ENCODE measurements at regions not wholly inside any gene's neighbourhood (a gene's known extent, or its start where the extent isn't known, plus 50 kb on each side); places are given as distances from the start of the nearest gene placed in this dataset.

DNA sequence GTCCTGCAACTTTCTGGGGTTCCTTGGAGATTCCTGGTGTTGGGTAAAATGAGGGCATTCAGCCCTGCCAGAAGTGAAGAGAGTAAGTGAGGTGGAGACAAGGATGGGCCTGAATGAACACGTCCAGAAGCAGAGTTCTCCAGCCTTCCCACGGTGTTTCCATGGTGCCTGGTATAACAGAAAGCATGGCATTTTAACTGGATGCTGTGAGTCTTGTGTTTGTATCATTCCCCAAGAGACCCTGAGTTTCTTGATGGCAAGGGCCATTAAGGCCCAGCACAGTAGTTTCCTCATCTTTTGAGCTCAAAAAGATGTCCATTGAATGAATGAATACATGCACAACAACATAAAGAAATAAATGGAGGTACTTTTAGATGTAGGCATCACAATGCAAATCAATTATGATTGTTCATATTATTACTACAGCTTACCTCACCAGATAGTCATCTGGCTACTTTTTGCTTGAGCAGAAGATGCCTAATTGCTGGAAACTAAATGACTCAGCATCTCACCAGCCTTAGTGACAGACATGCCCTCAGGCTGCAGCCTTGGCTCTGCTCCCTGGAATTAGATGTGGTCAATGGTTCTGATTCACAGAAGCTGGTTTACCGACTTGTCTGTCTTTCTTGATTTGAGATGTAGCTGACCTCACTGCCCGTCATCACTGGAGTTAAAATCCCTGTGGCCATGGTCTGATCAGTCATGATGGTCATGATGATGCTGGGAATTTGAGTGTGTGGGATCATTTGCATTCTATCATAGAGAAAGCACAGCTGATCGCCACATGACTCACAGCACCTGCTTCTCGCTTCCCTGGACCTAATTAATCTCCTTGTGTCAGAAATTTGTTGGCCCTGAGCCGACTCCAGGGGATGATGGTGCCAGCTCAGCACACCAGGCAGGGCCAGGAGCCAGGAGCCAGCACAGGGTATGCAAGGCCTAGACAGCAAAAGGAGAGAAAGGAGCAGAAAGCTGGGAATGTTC, 83.9 kb downstream of the CXCL12 start:
- TF ChIP-seq, protein P1, sequence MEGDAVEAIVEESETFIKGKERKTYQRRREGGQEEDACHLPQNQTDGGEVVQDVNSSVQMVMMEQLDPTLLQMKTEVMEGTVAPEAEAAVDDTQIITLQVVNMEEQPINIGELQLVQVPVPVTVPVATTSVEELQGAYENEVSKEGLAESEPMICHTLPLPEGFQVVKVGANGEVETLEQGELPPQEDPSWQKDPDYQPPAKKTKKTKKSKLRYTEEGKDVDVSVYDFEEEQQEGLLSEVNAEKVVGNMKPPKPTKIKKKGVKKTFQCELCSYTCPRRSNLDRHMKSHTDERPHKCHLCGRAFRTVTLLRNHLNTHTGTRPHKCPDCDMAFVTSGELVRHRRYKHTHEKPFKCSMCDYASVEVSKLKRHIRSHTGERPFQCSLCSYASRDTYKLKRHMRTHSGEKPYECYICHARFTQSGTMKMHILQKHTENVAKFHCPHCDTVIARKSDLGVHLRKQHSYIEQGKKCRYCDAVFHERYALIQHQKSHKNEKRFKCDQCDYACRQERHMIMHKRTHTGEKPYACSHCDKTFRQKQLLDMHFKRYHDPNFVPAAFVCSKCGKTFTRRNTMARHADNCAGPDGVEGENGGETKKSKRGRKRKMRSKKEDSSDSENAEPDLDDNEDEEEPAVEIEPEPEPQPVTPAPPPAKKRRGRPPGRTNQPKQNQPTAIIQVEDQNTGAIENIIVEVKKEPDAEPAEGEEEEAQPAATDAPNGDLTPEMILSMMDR (IDR thresholded peaks at IDR 0.05; ENCODE audit: insufficient read depth, low read length, severe bottlenecking) = no peak
- DNase-seq (ENCODE audit: low read depth) = peak; percentile 92
- no peak overlapping the region for H3K4me3 ChIP-seq (ENCODE audit: low read depth, low read length)
- FAIRE-seq = peak; percentile 64
- H3K36me3 ChIP-seq (ENCODE audit: control insufficient read depth, insufficient read depth, low read length) = no peaks in the 10 kb centered on the region
- H3K27me3 ChIP-seq (ENCODE audit: control insufficient read depth, insufficient read depth, low read length) = no peaks in the 10 kb centered on the region

DNA sequence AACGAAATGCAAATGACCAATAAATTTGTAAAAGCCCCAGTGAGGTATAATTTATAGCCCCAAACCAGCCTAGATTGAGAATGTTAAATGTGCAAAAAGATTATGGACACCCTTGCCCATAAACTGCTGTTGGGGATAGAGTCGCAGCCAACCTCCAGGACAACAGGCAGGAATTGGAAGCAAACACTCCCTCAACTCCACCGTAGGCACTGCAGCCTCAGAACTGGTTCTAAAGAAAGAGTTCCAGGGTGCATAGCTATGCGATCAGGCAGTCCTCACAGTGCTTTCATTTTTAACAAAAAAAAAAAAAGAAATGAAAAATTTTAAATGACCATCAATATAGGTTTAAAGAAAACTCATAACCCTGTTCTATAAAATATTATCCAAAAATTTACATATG, 86.2 kb downstream of the CXCL12 start:
- Histone ChIP-seq H3K4me3 (ENCODE audit: low read depth, low read length) (no peak overlapping the region), H3K27me3 (ENCODE audit: control insufficient read depth, insufficient read depth, low read length) (no peaks in the 10 kb centered on the region), H3K36me3 (ENCODE audit: control insufficient read depth, insufficient read depth, low read length) (no peaks in the 10 kb centered on the region)
- no peak for FAIRE-seq
- TF ChIP-seq, protein P1 (IDR thresholded peaks at IDR 0.05; ENCODE audit: insufficient read depth, low read length, severe bottlenecking) = no peak
- no peak for DNase-seq (ENCODE audit: low read depth)

DNA sequence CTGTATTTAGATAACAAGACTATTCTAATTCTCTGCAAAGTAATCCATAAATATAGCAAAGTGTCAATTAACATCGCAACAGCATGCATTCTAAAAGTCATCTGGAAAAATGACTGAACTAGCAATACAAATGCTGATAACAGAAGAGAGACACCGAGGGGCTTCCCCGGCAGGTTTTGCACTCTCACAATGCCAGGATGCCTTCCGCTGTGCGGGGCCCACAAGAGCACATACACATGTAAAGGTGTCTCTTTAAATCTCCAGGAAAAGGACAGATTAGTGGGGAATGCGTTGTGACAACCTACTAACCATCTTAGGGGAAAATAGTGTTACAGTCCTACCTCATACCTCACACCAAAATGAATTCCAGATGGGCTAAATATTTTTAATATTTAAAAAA, 86.9 kb downstream of the CXCL12 start:
- DNase-seq (ENCODE audit: low read depth) = no peak
- FAIRE-seq = no peak
- no peak overlapping the region for H3K4me3 ChIP-seq (ENCODE audit: low read depth, low read length)
- TF ChIP-seq, protein P1 (IDR thresholded peaks at IDR 0.05; ENCODE audit: insufficient read depth, low read length, severe bottlenecking) = no peak
- H3K27me3 ChIP-seq (ENCODE audit: control insufficient read depth, insufficient read depth, low read length) = no peaks in the 10 kb centered on the region
- H3K36me3 ChIP-seq (ENCODE audit: control insufficient read depth, insufficient read depth, low read length) = no peaks in the 10 kb centered on the region

DNA sequence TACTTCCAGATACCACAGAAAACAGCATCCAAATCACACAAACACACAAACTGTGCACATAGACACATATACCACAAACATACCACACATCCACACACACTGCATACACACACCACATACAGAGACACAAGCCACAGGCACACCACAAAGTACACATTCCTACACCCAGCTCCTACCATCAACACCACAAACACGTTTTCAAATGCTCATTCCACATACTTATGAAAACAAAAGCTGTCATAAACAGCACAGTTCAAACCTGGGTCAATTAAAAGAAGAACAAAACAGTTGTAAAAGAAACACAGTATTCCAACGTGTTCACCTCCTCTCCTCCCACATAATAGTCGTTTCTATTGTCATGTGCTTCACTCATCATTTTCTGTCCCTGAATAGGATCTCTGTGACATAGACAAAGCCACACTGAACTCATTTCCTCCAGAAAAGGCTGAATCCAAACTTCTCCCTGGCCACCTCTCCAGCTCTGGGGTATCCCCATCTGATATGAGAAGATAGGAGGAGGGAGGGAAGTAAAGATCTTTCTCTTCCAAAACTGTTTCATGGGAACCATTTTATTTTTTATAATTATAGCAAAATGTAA, 89.2 kb downstream of the CXCL12 start:
- TF ChIP-seq, protein P1 (IDR thresholded peaks at IDR 0.05; ENCODE audit: insufficient read depth, low read length, severe bottlenecking) = no peak
- FAIRE-seq = no peak
- no peaks in the 10 kb centered on the region for H3K36me3 ChIP-seq (ENCODE audit: control insufficient read depth, insufficient read depth, low read length)
- H3K27me3 ChIP-seq (ENCODE audit: control insufficient read depth, insufficient read depth, low read length) = no peaks in the 10 kb centered on the region
- H3K4me3 ChIP-seq (ENCODE audit: low read depth, low read length) = no peak overlapping the region
- DNase-seq (ENCODE audit: low read depth) = no peak

DNA sequence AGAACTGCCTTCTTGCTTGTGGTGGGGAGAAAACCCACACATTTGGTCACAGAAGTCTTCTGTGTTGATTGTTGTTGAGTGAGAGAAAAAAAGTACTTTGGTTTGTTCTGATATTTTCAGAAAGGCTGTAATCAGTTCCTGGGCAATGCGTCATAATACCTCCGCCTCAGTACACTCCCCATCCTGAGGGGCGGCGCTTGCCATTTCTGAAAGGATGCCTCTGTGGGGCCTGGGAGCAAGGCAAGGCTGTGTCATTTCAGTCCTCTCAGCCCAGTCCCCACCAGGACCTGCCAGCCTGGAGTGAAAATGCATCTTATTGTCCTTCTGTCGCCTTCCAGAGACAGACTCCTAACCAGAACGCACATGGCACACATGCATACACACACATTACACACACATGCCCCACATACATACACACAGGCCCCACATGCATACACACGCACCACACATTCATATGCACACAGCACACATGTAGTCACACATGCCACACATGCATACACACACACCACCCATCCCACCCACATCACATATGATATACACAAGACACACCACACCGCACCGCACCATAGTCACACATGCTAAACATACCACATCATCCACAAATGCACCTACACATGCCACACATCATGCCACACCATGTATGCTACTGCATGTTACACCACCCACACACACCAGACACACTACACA, 90.0 kb downstream of the CXCL12 start:
- Histone ChIP-seq H3K27me3 (ENCODE audit: control insufficient read depth, insufficient read depth, low read length) (no peaks in the 10 kb centered on the region), H3K36me3 (ENCODE audit: control insufficient read depth, insufficient read depth, low read length) (no peaks in the 10 kb centered on the region), H3K4me3 (ENCODE audit: low read depth, low read length) (no peak overlapping the region)
- no peak for DNase-seq (ENCODE audit: low read depth)
- FAIRE-seq = peak; percentile 94
- TF ChIP-seq, protein P1 (IDR thresholded peaks at IDR 0.05; ENCODE audit: insufficient read depth, low read length, severe bottlenecking) = no peak

All from bronchial epithelial cell (primary cell).